Right lobe of liver (tissue), 6 donors: ENCODE measurements at regions not wholly inside any gene's neighbourhood (a gene's known extent, or its start where the extent isn't known, plus 50 kb on each side); places are given as distances from the start of the nearest gene placed in this dataset.
"Not testable (repeated sequence)": the region's sequence is repeated elsewhere in the genome, so short reads cannot be mapped to it uniquely, and the experiment has no call there.

ENCODE experiments used
- ATAC-seq, 4 donors: fragments of 200-7000 bp; cut with Tn5 transposase; one replicate each; pipeline ENCODE4 v1.9.1; 2020; ENCODE audit warnings: mild to moderate bottlenecking in 4 of 4, moderate library complexity in 4 of 4
- DNase-seq, 3 donors: peaks; one replicate each; pipeline ENCODE4 v3.0.0-alpha.2; 2020
- H3K27ac ChIP-seq, 3 donors: fragments of 200-600 bp; one replicate each; pipeline ENCODE4 v1.8.0; 2022
- H3K27me3 ChIP-seq, 2 donors: fragments of 200-600 bp; one replicate each; pipeline ENCODE4 v1.8.0; 2022
- H3K36me3 ChIP-seq, 4 donors: fragments of 200-600 bp; sonication (generic) in 1 of 4; one replicate each; pipeline versions ENCODE4 v1.5.1 to v1.8.0; 2017 to 2022; ENCODE audit warnings: control low read depth in 1 of 4
- H3K4me1 ChIP-seq, 4 donors: fragments of 200-600 bp; sonication (generic) in 1 of 4; one replicate each; pipeline versions ENCODE4 v1.5.1 to v1.8.0; 2017 to 2022; ENCODE audit warnings: control low read depth in 1 of 4
- H3K4me3 ChIP-seq, 3 donors: fragments of 200-600 bp; one replicate each; pipeline ENCODE4 v1.8.0; 2022
- H3K9me3 ChIP-seq, 4 donors: fragments of 200-600 bp; sonication (generic) in 1 of 4; one replicate each; pipeline versions ENCODE4 v1.5.1 to v1.8.0; 2017 to 2022; ENCODE audit warnings: control low read depth in 1 of 4
- WGBS: methylation state at CpG from one replicate; pipeline ENCODE4 v1.1.6; 2018; ENCODE audit warnings: low coverage, low lambda C conversion rate; ENCODE audit not compliant: insufficient coverage; ENCODE audit errors: missing lambda C conversion rate; 5-methylcytosine and 5-hydroxymethylcytosine counted together
- intact Hi-C, 2 donors: fragments of 100-400 bp; cut with DNase I; formaldehyde crosslinking; loops; one replicate each; pipeline versions ENCODE4 v1.11.2 to v1.14.1; 2022
- donor health status: DM: no; HTN: yes; CAD: no.
- donor health status: DM: no; HTN: no; CAD: no.
- donor health status: DM: no; HTN: no; CAD: no.
- donor health status: DM: no; HTN: yes; CAD: no.
- donor health status: DM: no; HTN: yes; CAD: no.

DNA sequence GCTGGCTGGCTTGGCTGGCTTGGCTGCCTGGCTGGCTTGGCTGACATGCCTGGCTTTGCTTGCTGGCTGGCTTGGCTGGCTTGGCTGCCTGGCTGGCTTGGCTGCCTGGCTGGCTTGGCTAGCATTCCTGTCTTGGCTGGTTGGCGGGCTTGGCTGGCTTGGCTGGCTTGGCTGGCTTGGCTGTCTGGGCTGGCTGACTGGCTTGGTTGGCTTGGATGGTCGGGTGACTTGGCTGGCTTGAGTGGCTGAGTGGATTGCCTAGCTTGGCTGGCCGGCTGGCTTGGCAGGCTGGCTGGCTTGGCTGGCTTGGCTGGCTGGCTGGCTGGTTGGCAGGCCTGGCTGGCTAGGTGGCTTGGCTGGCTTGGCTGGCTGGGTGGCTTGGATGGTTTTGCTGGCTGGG is 2832.3 kb downstream of the RPIA start:
- H3K4me3 ChIP-seq, H3K4me1 ChIP-seq, H3K36me3 ChIP-seq, H3K9me3 ChIP-seq, H3K27ac ChIP-seq, H3K27me3 ChIP-seq, intact Hi-C loops, ATAC-seq: not testable (repeated sequence)
- no CpG with 5 or more reads among the region's 3 CpGs for WGBS
- peak in 1 of 3 donors; percentile 23 for DNase-seq

DNA sequence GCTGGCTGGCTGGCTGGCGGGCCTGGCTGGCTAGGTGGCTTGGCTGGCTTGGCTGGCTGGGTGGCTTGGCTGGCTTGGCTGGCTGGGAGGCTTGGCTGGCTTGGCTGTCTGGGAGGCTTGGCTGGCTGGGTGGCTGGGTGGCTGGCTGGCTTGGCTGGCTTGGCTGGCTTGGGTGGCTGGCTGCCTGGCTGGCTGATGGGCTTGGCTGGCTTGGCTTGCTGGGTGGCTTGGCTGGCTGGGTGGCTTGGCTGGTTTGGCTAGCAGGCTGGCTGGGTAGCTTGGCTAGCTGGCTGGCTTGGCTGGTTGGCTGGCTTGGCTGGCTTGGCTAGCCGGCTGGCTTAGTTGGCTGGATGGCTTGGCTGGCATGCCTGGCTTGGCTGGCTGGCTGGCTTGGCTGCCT is 2834.1 kb downstream of the RPIA start:
- intact Hi-C loops, result not testable (repeated sequence)
- WGBS, result no CpG with 5 or more reads among the region's 2 CpGs

DNA sequence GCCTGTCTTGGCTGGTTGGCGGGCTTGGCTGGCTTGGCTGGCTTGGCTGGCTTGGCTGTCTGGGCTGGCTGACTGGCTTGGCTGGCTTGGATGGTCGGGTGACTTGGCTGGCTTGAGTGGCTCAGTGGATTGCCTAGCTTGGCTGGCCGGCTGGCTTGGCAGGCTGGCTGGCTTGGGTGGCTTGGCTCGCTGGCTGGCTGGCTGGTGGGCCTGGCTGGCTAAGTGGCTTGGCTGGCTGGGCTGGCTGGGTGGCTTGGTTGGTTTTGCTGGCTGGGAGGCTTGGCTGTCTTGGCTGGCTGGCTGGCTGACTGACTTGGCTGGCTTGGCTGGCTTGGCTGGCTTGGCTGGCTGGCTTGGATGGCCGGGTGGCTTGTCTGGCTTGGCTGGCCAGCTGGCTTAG is 2834.6 kb downstream of the RPIA start:
- peak in 2 of 3 donors; percentile 8 to 27 for DNase-seq
- H3K27ac ChIP-seq, H3K36me3 ChIP-seq, intact Hi-C loops, H3K9me3 ChIP-seq, H3K4me1 ChIP-seq, ATAC-seq, H3K27me3 ChIP-seq, H3K4me3 ChIP-seq: not testable (repeated sequence)
- WGBS, result no CpG with 5 or more reads among the region's 5 CpGs

More for the DNA sequence above, 2834.1 kb downstream of the RPIA start:
- H3K4me1 ChIP-seq, ATAC-seq, H3K9me3 ChIP-seq, H3K27ac ChIP-seq, H3K36me3 ChIP-seq, H3K27me3 ChIP-seq, H3K4me3 ChIP-seq: not testable (repeated sequence)
- DNase-seq, result peak in 1 of 3 donors; percentile 8

DNA sequence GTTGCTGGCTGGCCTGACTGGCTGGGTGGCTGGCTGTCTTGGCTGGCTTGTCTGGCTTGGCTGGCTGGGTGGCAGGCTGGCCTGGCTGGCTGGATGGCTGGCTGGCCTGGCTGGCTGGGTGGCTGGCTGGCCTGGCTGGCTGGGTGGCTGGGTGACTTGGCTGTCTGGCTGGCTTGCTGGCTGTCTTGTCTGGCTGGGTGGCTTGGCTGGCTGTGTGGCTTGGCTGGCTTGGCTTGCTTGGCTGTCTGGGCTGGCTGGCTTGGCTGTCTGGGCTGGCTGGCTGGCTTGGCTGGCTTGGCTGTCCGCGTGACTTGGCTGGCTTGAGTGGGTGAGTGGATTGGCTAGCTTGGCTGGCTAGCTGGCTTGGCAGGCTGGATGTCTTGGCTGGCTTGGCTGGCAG is 2835.6 kb downstream of the RPIA start:
- H3K9me3 ChIP-seq, H3K36me3 ChIP-seq, H3K4me1 ChIP-seq, intact Hi-C loops, H3K27ac ChIP-seq, H3K27me3 ChIP-seq, ATAC-seq, H3K4me3 ChIP-seq: not testable (repeated sequence)
- WGBS, result no CpG with 5 or more reads among the region's 2 CpGs
- DNase-seq, result peak in 2 of 3 donors; percentile 27 to 59

GRCh38 chr2:91527491-91528031 is 2836.1 kb downstream of the RPIA start:
- H3K36me3 ChIP-seq, H3K27ac ChIP-seq, H3K4me3 ChIP-seq, intact Hi-C loops, ATAC-seq, H3K9me3 ChIP-seq, H3K4me1 ChIP-seq, H3K27me3 ChIP-seq: not testable (repeated sequence)
- WGBS, result 76% methylated on average over 3 of the region's 7 CpGs
- DNase-seq, result peak in 2 of 3 donors; percentile 23 to 59

- WGBS, result 70% methylated on average over 2 of the region's 2 CpGs
- peak in 2 of 3 donors; percentile 18 to 48 for DNase-seq
- intact Hi-C loops, result not testable (repeated sequence)
Measured at GRCh38 chr2:91528361-91528760, 2836.9 kb downstream of the RPIA start.

GRCh38 chr2:91536109-91536508 is 2844.6 kb downstream of the RPIA start:
- H3K9me3 ChIP-seq, DNase-seq, H3K4me3 ChIP-seq, H3K36me3 ChIP-seq, ATAC-seq, H3K27ac ChIP-seq, H3K27me3 ChIP-seq, intact Hi-C loops, H3K4me1 ChIP-seq: not testable (repeated sequence)
- WGBS, result 30% methylated on average over 3 of the region's 7 CpGs

More at GRCh38 chr2:91528361-91528760, 2836.9 kb downstream of the RPIA start:
- H3K4me3 ChIP-seq, H3K36me3 ChIP-seq, ATAC-seq, H3K4me1 ChIP-seq, H3K9me3 ChIP-seq, H3K27me3 ChIP-seq, H3K27ac ChIP-seq: not testable (repeated sequence)

- H3K4me1 ChIP-seq, ATAC-seq, H3K27me3 ChIP-seq, H3K36me3 ChIP-seq, H3K9me3 ChIP-seq, intact Hi-C loops, H3K27ac ChIP-seq, H3K4me3 ChIP-seq: not testable (repeated sequence)
- DNase-seq, result peak in 1 of 3 donors; percentile 26
- 61% methylated on average over 11 of the region's 17 CpGs for WGBS
Measured at GRCh38 chr2:91536549-91537263, 2845.2 kb downstream of the RPIA start.

- H3K27ac ChIP-seq, H3K4me3 ChIP-seq, H3K4me1 ChIP-seq, ATAC-seq, H3K36me3 ChIP-seq, H3K27me3 ChIP-seq, intact Hi-C loops, H3K9me3 ChIP-seq: not testable (repeated sequence)
- DNase-seq, result peak in 2 of 3 donors; percentile 10 to 36
- 55% methylated on average over 6 of the region's 6 CpGs for WGBS
Measured at GRCh38 chr2:91549316-91549715, 2857.8 kb downstream of the RPIA start.

GRCh38 chr2:91558234-91558633 is 2866.8 kb downstream of the RPIA start:
- H3K36me3 ChIP-seq, H3K4me3 ChIP-seq, DNase-seq, H3K9me3 ChIP-seq, H3K4me1 ChIP-seq, intact Hi-C loops, ATAC-seq, H3K27me3 ChIP-seq, H3K27ac ChIP-seq: not testable (repeated sequence)

- H3K27ac ChIP-seq, H3K4me1 ChIP-seq, DNase-seq, H3K9me3 ChIP-seq, H3K27me3 ChIP-seq, H3K36me3 ChIP-seq, ATAC-seq, H3K4me3 ChIP-seq, intact Hi-C loops: not testable (repeated sequence)
- 56% methylated on average over 1 of the region's 1 CpG for WGBS
Measured at GRCh38 chr2:91559269-91559668, 2867.8 kb downstream of the RPIA start.
